K562 (cell line): ENCODE measurements at regions not wholly inside any gene's neighbourhood (a gene's known extent, or its start where the extent isn't known, plus 50 kb on each side); places are given as distances from the start of the nearest gene placed in this dataset.

Source experiments
- CBX2 ChIP-seq: fragments of 200-600 bp; sonication (generic); IDR thresholded peaks from one replicate; pipeline ENCODE4 v1.6.1; 2012; ENCODE audit warnings: mild to moderate bottlenecking, low read length, inconsistent platforms; ENCODE audit not compliant: insufficient read depth, poor library complexity, severe bottlenecking
- ZNF644 ChIP-seq: fragments of 200-800 bp; sonication (Bioruptor generic); IDR thresholded peaks from 2 replicates; pipeline ENCODE4 v1.6.1; 2016; ENCODE audit warnings: low read depth, missing genetic modification characterization, missing compliant biosample characterization
- TF ChIP-seq, protein P1 (sequence below), 3 experiments: IDR thresholded peaks in 2 of 3; conservative IDR thresholded peaks in 1 of 3; 2 replicates each; pipeline ENCODE4 v1.5.1; 2011 to 2012; ENCODE audit warnings: low read length in 3 of 3, mild to moderate bottlenecking in 3 of 3, control low read depth in 2 of 3, improper control_type of control experiment in 1 of 3, inconsistent platforms in 1 of 3, low read depth in 1 of 3, mixed read lengths in 1 of 3, moderate library complexity in 1 of 3; ENCODE audit not compliant: insufficient read depth in 2 of 3

DNA sequence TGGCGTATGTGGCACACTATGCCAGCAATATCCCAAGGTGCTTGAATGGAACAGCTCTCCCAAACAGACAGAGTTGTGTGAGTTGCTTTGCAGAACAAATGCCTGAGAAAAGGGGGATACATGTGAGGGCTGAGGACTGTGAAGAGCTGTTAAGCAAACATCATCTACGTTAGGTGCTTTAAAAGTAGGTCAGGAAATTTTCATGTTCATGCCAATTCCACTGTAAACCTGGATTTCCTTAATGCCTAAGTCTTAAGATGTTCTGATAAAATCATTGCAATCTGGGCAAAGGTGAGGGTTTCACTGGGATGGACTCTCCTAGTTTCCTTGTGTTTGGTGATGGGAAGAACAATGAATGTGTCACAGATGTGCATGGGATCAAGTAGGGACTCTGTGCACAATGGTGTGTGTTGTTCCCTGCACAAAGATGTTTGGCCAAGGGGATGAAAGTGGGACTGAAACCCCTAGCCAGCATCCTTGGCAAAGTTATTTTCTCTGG is 227.9 kb downstream of the KTN1 start:
- TF ChIP-seq, protein P1, sequence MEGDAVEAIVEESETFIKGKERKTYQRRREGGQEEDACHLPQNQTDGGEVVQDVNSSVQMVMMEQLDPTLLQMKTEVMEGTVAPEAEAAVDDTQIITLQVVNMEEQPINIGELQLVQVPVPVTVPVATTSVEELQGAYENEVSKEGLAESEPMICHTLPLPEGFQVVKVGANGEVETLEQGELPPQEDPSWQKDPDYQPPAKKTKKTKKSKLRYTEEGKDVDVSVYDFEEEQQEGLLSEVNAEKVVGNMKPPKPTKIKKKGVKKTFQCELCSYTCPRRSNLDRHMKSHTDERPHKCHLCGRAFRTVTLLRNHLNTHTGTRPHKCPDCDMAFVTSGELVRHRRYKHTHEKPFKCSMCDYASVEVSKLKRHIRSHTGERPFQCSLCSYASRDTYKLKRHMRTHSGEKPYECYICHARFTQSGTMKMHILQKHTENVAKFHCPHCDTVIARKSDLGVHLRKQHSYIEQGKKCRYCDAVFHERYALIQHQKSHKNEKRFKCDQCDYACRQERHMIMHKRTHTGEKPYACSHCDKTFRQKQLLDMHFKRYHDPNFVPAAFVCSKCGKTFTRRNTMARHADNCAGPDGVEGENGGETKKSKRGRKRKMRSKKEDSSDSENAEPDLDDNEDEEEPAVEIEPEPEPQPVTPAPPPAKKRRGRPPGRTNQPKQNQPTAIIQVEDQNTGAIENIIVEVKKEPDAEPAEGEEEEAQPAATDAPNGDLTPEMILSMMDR (IDR thresholded peaks at IDR 0.05 in 2 of 3, conservative IDR thresholded peaks at IDR 0.05 in 1 of 3; ENCODE audit: insufficient read depth in 2 of 3, low read depth in 1 of 3, low read length in 3 of 3), result no peak
- TF ChIP-seq ZNF644 (tag), result no peak
- no peak for TF ChIP-seq CBX2
